SK-N-MC (cell line): ENCODE measurements at regions not wholly inside any gene's neighbourhood (a gene's known extent, or its start where the extent isn't known, plus 50 kb on each side); places are given as distances from the start of the nearest gene placed in this dataset.

ENCODE experiments used
- EZH2 ChIP-seq: fragments of 200-600 bp; sonication (generic); IDR thresholded peaks from one replicate; pipeline ENCODE4 v1.6.1; 2017; ENCODE audit warnings: antibody characterized with exemption
- FOXP2 ChIP-seq: optimal IDR thresholded peaks from 2 replicates; pipeline ENCODE3; 2011; ENCODE audit warnings: mild to moderate bottlenecking, moderate library complexity; ENCODE audit not compliant: insufficient read depth; ENCODE audit errors: extremely low read length, control extremely low read depth
- POLR2AphosphoS5 ChIP-seq: IDR thresholded peaks from 2 replicates; pipeline ENCODE4 v1.6.1; 2012; ENCODE audit warnings: mild to moderate bottlenecking, low read depth, low read length, borderline replicate concordance

GRCh38 chr2:58604096-58604495 is 363.0 kb upstream of the FANCL start:
- TF ChIP-seq EZH2 (no peak), POLR2AphosphoS5 (no peak), FOXP2 (no peak)
